ENCODE measurements at regions not wholly inside any gene's neighbourhood (a gene's known extent, or its start where the extent isn't known, plus 50 kb on each side); places are given as distances from the start of the nearest gene placed in this dataset.

GRCh38 chr9:109568568-109569210, 70.6 kb upstream of the PTPN3 start:
- DNase-seq (ENCODE audit: low read depth, low spot score): no peak
- H3K36me3 ChIP-seq (ENCODE audit: control insufficient read depth in 2 of 2, extremely low read depth in 1 of 2, insufficient read depth in 2 of 2, low read length in 2 of 2): no peaks in the 10 kb centered on the region
- no peak overlapping the region for H3K9ac ChIP-seq (replicated peaks; ENCODE audit: extremely low read depth, insufficient read depth, low read length)
- H3K4me3 ChIP-seq (replicated peaks in 1 of 3; ENCODE audit: insufficient read depth in 1 of 3, low read depth in 1 of 3, low read length in 3 of 3): no peak overlapping the region
- H3K9me1 ChIP-seq (replicated peaks; ENCODE audit: control insufficient read depth, extremely low read depth, insufficient read depth, low read length): no peaks in the 10 kb centered on the region
- no peak overlapping the region for H3K4me2 ChIP-seq (ENCODE audit: insufficient read depth, low read length)
- H3K4me1 ChIP-seq (ENCODE audit: control insufficient read depth, extremely low read depth, insufficient read depth, low read length): no peaks in the 10 kb centered on the region
- no peaks in the 10 kb centered on the region for H3K27me3 ChIP-seq (ENCODE audit: control insufficient read depth in 2 of 2, insufficient read depth in 2 of 2, low read length in 2 of 2)
- dilution Hi-C loops (cut with MboI; ENCODE audit: extremely low pct_ligation_motif_present, low sequenced_read_pairs): no loop called here
- no peak for FAIRE-seq
- intact Hi-C loops (cut with micrococcal nuclease): no loop called here
- ChIA-PET CTCF (interaction anchor here (0.9 kb wide), 1 partner anchor 649 kb away, joined by 4 read pairs; no protein-coding TSS in a partner anchor), POLR2A (no interaction called here)
- no TSS peak for BruUV-seq (replicated peaks)
- no peak overlapping the region for H3K27ac ChIP-seq (ENCODE audit: insufficient read depth, low read depth, low read length)
- no peak for TF ChIP-seq POLR2A (IDR thresholded peaks at IDR 0.05; ENCODE audit: low read depth, low read length)
- no peaks in the 10 kb centered on the region for H4K20me1 ChIP-seq (replicated peaks; ENCODE audit: control insufficient read depth, extremely low read depth, insufficient read depth, low read length)
- no peaks in the 10 kb centered on the region for H3K79me2 ChIP-seq (ENCODE audit: control insufficient read depth, insufficient read depth, low read length)
- H2AFZ ChIP-seq (ENCODE audit: low read depth, low read length): no peak overlapping the region
- no peaks in the 10 kb centered on the region for H3K9me3 ChIP-seq (replicated peaks; ENCODE audit: control insufficient read depth, insufficient read depth, low read length)

- H3K9ac ChIP-seq (replicated peaks; ENCODE audit: extremely low read depth, insufficient read depth, low read length): no peak overlapping the region
- H3K36me3 ChIP-seq (ENCODE audit: control insufficient read depth in 2 of 2, extremely low read depth in 1 of 2, insufficient read depth in 2 of 2, low read length in 2 of 2): no peaks in the 10 kb centered on the region
- no peak overlapping the region for H3K4me3 ChIP-seq (replicated peaks in 1 of 3; ENCODE audit: insufficient read depth in 1 of 3, low read depth in 1 of 3, low read length in 3 of 3)
- FAIRE-seq (peak; percentile 61), DNase-seq (ENCODE audit: low read depth, low spot score) (peak; percentile 52)
- ChIA-PET POLR2A (no interaction called here), CTCF (interaction anchor here (0.6 to 4.2 kb wide), 28 partner anchors 8 to 1049 kb away, joined by 3 to 91 read pairs (median 4); no protein-coding TSS in a partner anchor)
- H3K27me3 ChIP-seq (ENCODE audit: control insufficient read depth in 2 of 2, insufficient read depth in 2 of 2, low read length in 2 of 2): no peaks in the 10 kb centered on the region
- peak; percentile 37 to 47 for TF ChIP-seq CTCF (IDR thresholded peaks at IDR 0.05; ENCODE audit: extremely low read depth in 1 of 2, insufficient read depth in 1 of 2, low read depth in 1 of 2, low read length in 2 of 2)
- TF ChIP-seq EZH2 (IDR thresholded peaks at IDR 0.05; ENCODE audit: borderline replicate concordance, low read depth, low read length, severe bottlenecking): no peak
- no TSS peak for BruUV-seq (replicated peaks)
- H3K4me2 ChIP-seq (ENCODE audit: insufficient read depth, low read length): no peak overlapping the region
- intact Hi-C loops (cut with micrococcal nuclease): loop anchor here (1.0 to 5.0 kb wide), 5 partner anchors 244 to 1049 kb away; no protein-coding TSS in a partner anchor
- dilution Hi-C loops (cut with MboI; ENCODE audit: extremely low pct_ligation_motif_present, low sequenced_read_pairs): no loop called here
- H3K4me1 ChIP-seq (ENCODE audit: control insufficient read depth, extremely low read depth, insufficient read depth, low read length): no peaks in the 10 kb centered on the region
- H3K9me1 ChIP-seq (replicated peaks; ENCODE audit: control insufficient read depth, extremely low read depth, insufficient read depth, low read length): no peaks in the 10 kb centered on the region
- no peaks in the 10 kb centered on the region for H3K79me2 ChIP-seq (ENCODE audit: control insufficient read depth, insufficient read depth, low read length)
- H4K20me1 ChIP-seq (replicated peaks; ENCODE audit: control insufficient read depth, extremely low read depth, insufficient read depth, low read length): no peaks in the 10 kb centered on the region
- no peak overlapping the region for H2AFZ ChIP-seq (ENCODE audit: low read depth, low read length)
- H3K27ac ChIP-seq (ENCODE audit: insufficient read depth, low read depth, low read length): no peak overlapping the region
- H3K9me3 ChIP-seq (replicated peaks; ENCODE audit: control insufficient read depth, insufficient read depth, low read length): no peaks in the 10 kb centered on the region
These were observed 76.2 kb upstream of the PTPN3 start for GRCh38 chr9:109574061-109574882.

Data from endothelial cell of umbilical vein (primary cell).